HG02884 (cell line): ENCODE measurements at regions not wholly inside any gene's neighbourhood (a gene's known extent, or its start where the extent isn't known, plus 50 kb on each side); places are given as distances from the start of the nearest gene placed in this dataset.

Source experiments
- ATAC-seq: cut with Tn5 transposase; IDR thresholded peaks from one replicate; pipeline ENCODE4 v1.9.1; 2021; ENCODE audit warnings: mild to moderate bottlenecking, moderate library complexity; ENCODE audit not compliant: unreplicated experiment

DNA sequence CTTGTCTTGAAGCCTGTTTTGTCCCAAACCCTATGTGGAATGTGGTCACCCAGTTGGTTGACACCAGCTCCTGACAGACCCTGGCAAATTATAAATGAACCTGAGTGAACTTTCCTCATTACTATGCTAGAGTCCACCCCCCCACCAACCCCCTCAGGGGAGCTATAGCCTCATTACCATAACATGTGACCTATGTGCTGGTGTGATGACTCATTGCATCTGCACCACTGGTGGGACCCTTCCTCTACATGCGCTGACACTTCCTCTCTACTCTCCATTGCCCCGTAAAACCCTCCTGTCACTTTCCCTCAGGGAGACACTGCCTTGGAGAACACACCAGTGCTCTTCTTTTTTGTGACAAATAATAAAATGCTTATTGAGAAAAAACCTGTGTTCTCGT lies 105.0 kb upstream of the SESN3 start:
- ATAC-seq = no peak

DNA sequence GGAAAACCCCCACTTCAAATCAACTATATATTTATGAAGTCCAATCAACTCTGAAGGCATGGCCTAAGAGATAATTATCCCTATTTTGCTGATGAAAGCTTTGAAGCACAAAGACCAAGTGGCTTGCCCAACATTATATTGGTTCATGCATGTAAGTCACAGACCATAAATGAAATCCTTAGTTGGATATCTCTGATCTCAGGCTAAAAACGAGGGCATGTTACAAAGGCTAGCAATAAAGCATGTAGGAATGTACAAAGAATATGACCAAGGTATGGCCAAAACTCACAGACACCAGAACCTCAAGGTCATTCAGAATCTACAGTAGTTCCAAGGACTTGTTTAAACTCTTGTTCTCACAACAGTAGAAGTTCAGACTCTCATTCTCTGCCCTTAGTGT lies 100.2 kb upstream of the SESN3 start:
- ATAC-seq = no peak

- no peak for ATAC-seq
Measured at GRCh38 chr11:95330302-95330701, 99.3 kb upstream of the SESN3 start.

DNA sequence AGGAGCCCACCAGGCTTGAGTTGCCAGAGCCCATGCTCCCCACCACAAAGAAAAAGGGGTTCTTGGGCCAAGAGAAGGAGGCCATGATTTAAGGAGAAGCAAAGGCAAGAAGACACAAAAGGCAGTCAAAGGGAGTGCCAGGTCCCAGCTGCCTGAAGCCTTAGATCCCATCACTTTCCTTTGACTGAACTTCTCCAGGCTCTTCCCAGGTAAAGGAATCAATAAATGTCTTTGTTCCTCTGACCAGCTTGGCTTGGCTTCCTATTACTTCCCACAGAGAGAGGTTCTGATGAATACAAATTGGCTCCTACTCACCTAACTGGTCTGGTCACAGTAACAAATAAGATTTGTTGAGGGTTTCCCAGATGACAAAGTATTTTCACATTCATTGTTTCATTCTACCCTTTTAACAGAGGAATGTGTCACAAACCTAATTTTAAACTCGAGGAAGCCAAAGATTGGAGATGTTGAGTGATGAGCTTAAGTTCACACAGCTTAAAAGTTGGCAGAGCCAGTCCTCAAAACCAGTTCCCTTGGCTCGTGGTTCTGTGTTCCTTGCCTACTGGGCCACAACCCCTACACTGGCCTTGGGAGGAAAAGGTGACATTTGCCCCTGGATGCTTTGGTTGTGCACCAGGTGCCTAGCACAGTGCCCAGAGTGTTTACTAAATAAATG lies 96.4 kb upstream of the SESN3 start:
- ATAC-seq = no peak

DNA sequence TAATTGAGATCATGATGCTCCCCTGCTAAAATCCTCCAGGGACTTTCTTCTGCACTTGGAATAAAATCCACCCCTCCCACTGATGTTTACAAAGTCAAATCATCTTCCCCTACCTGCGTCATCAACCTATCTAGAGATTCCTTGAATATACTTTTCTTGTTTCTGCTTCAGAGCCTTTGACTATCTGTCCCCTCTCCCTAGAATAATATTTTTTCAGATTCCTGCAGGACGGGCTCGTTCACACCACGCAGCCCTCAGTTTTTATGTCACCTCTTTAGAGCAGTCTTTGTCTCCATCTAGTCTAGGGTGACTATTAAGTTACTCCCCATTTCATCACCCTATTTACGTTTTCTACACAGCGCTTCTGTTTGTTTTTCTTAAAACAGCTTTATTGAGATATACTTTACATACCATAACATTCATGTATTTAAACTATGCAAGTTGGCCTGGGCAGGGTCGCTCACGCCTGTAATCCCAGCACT lies 94.8 kb upstream of the SESN3 start:
- no peak for ATAC-seq

DNA sequence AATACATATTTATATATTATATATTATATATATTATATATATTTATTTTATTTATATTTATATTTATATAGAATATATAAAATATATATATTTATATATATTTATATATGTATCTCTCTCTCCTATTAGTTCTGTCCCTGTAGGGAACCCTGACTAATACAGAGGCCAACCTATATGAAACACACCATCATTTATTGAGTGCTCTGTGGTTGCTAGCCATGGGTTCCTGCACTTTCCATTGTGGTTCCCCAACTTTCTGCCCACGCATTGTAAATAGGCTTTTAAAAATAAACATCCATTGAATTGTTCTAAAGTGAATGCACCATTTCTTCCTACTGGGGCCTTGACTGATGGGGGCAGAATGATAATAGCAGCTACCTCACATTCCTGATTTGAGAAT lies 93.8 kb upstream of the SESN3 start:
- no peak for ATAC-seq

- ATAC-seq = no peak
Measured at GRCh38 chr11:95322539-95322938, 91.5 kb upstream of the SESN3 start.

DNA sequence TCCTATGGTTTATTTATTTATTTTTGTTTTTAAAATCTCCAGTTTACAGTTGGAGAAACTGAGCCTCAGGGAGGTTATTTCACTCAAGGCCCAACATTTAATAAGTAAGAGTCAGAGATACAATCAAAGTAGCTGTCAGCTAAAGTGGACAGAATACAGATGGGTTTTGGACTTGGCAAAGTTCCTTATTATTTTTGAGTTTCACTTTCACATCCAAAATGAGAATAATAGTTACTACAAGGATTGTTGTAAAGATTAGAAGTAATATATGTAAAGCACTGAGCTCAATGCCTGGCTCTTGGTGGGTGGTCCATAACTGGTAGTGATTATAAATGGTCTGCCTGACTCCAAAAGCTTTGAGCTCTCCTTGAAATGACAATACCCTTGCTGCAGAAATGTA lies 87.5 kb upstream of the SESN3 start:
- no peak for ATAC-seq

DNA sequence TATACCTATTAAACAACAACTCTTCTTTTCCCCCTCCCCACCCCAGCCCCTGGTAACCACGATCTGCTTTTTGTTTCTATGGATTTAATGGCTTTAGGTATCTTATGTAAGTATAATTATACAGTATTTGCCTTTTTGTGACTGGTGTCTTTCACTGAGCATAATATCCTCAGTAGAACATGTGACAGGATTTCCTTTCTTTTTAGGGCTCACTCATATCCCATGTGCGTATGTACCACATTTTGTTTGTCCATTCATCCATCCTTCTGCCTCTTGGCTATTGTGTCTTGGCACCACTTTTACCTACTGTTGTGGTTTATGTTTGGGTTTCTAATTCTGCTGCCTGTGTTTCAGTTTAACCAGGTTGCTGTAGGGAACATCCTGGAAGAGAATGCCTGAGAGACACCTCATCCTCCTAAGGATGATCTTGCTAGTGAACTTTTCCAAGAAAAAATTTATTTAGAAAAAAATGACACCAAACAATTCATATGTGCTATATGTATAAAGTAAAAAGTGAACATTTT lies 77.6 kb upstream of the SESN3 start:
- no peak for ATAC-seq

- ATAC-seq = no peak
Measured at GRCh38 chr11:95307286-95307685, 76.3 kb upstream of the SESN3 start.

- no peak for ATAC-seq
Measured at GRCh38 chr11:95306801-95307200, 75.8 kb upstream of the SESN3 start.

DNA sequence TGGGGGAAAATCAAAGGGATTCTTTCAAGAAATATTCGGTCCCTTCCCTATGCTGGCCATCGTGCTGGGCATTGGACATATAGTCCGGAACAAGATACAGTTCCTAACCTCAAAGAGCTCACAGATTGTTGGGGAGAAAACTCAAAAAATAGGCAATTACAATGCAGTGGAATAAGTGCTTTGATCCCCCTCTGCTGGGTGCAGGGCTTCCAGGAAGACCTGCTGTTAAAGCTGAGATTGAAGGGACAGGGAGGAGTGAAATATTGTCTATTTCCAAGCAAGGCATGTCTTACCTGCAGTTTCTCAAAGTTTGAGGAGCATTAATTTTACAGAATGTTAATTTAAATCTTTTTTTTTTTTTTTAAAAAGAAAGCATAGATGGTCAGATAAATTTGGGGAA lies 75.1 kb upstream of the SESN3 start:
- ATAC-seq = no peak

- no peak for ATAC-seq
Measured at GRCh38 chr11:95305705-95306104, 74.7 kb upstream of the SESN3 start.

- ATAC-seq = peak; percentile 89
Measured at GRCh38 chr11:95304777-95305176, 73.8 kb upstream of the SESN3 start.

DNA sequence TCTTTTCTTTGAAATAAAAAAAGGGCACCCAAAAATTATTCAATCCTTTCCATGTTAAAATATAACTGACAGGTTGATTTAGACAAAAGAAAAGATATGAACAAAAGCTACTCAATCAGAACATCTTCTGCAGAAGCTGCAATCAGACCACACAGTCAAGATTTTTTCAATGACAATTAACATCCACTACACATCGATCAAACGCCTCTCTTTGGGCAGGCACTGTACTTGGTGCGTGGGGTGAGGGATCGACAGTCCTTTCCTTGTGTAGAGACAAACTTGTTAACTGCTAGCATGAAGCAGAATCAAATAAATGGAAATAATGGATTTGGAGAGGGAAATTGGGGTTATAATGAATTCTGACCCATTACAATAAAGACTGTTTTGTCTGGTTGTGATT lies 71.2 kb upstream of the SESN3 start:
- ATAC-seq = no peak

GRCh38 chr11:95301474-95301873 lies 70.5 kb upstream of the SESN3 start:
- ATAC-seq = no peak

GRCh38 chr11:95299078-95299679 lies 68.2 kb upstream of the SESN3 start:
- ATAC-seq = no peak

DNA sequence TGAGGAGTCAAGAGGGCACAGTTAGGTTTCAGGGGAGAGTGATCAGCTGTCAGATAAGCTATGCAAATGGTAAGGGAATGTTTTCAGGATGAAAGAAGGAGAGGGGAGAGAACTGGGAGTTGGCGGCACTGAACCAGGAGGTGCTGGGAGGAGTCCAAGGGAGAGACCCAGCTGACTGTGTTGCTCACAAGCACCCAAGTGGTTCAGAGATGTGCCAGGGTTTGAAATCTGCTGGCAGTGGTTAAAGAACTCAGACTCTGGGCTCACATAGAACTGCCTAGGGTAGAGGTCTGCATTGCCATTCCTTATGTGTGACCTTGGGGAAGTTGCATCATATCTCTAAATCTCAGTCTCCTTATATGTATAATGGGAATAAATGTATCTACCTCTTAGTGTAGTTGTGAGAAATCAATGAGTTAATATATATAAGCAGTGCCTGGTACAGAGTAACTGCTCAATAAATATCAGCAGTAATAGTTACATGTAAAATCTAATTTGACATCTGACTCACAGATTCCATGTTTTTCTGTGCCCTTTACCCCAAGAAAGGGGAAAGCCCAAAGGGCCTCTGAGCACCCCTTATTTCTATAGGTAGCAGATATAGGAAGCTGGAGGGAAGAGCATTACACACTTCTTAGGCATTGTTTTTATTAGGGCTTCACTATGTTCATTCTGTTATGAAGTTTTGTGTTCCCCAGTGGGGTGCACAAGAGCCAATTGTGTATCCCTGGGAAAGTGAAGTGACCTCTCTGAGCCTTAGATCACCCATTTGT lies 66.9 kb upstream of the SESN3 start:
- no peak for ATAC-seq

- peak; percentile 92 for ATAC-seq
Measured at GRCh38 chr11:95296621-95297025, 65.6 kb upstream of the SESN3 start.

DNA sequence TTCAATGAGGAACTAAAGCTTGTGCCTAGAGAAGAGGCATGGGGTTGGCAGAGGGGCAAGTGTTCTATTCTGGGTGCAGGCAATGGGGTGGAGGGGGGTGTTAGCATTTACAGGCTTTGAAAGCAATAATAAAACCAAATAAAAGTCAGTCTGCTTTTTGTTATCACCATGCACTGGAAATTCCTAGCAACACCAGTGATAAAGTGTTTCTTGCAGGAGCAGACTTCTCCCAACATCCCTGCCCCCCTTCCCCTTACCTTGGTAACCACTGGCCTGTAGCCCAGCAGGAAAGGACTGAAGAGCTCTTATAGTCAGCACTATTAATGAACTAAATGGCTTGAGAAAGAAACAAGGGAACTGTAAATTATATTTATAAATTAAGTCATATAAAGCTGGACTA lies 65.2 kb upstream of the SESN3 start:
- ATAC-seq = no peak

- no peak for ATAC-seq
Measured at GRCh38 chr11:95295382-95296149, 64.6 kb upstream of the SESN3 start.
